ENCODE measurements at regions not wholly inside any gene's neighbourhood (a gene's known extent, or its start where the extent isn't known, plus 50 kb on each side); places are given as distances from the start of the nearest gene placed in this dataset.
A peak's percentile ranks its signal among the peaks of the same experiment; 100 is the strongest.
"Not testable (repeated sequence)": the region's sequence is repeated elsewhere in the genome, so short reads cannot be mapped to it uniquely, and the experiment has no call there.

GRCh38 chr20:39713076-39713840 is 751.1 kb downstream of the DHX35 start:
- DNase-seq (ENCODE audit: low read depth) = no peak

- no peak for DNase-seq (ENCODE audit: low read depth)
Measured at GRCh38 chr20:39706184-39706663, 744.1 kb downstream of the DHX35 start.

GRCh38 chr20:39705032-39705431 is 742.9 kb downstream of the DHX35 start:
- DNase-seq (ENCODE audit: low read depth) = no peak

- not testable (repeated sequence) for DNase-seq (ENCODE audit: low read depth)
Measured at GRCh38 chr20:39703357-39703756, 741.2 kb downstream of the DHX35 start.

- no peak for DNase-seq (ENCODE audit: low read depth)
Measured at GRCh38 chr20:39702701-39703349, 740.7 kb downstream of the DHX35 start.

- DNase-seq (ENCODE audit: low read depth) = no peak
Measured at GRCh38 chr20:39700528-39700927, 738.4 kb downstream of the DHX35 start.

GRCh38 chr20:39699166-39699725 is 737.1 kb downstream of the DHX35 start:
- no peak for DNase-seq (ENCODE audit: low read depth)

GRCh38 chr20:39698752-39699151 is 736.6 kb downstream of the DHX35 start:
- no peak for DNase-seq (ENCODE audit: low read depth)

- DNase-seq (ENCODE audit: low read depth) = no peak
Measured at GRCh38 chr20:39691151-39691862, 729.2 kb downstream of the DHX35 start.

GRCh38 chr20:39676857-39677391 is 714.8 kb downstream of the DHX35 start:
- peak; percentile 5 for DNase-seq (ENCODE audit: low read depth)

GRCh38 chr20:39676241-39676640 is 714.1 kb downstream of the DHX35 start:
- DNase-seq (ENCODE audit: low read depth) = no peak

GRCh38 chr20:39674842-39675241 is 712.7 kb downstream of the DHX35 start:
- DNase-seq (ENCODE audit: low read depth) = no peak

GRCh38 chr20:39670988-39671387 is 708.8 kb downstream of the DHX35 start:
- peak; percentile 1 for DNase-seq (ENCODE audit: low read depth)

- DNase-seq (ENCODE audit: low read depth) = no peak
Measured at GRCh38 chr20:39669659-39670058, 707.5 kb downstream of the DHX35 start.

- DNase-seq (ENCODE audit: low read depth) = no peak
Measured at GRCh38 chr20:39668038-39668437, 705.9 kb downstream of the DHX35 start.

- peak; percentile 68 for DNase-seq (ENCODE audit: low read depth)
Measured at GRCh38 chr20:39661833-39662232, 699.7 kb downstream of the DHX35 start.

- peak; percentile 69 for DNase-seq (ENCODE audit: low read depth)
Measured at GRCh38 chr20:39660965-39661364, 698.8 kb downstream of the DHX35 start.

GRCh38 chr20:39660226-39660625 is 698.1 kb downstream of the DHX35 start:
- DNase-seq (ENCODE audit: low read depth) = peak; percentile 86

GRCh38 chr20:39658662-39659409 is 696.7 kb downstream of the DHX35 start:
- no peak for DNase-seq (ENCODE audit: low read depth)

- no peak for DNase-seq (ENCODE audit: low read depth)
Measured at GRCh38 chr20:39654171-39654570, 692.0 kb downstream of the DHX35 start.

Data from HT1080 (cell line).